NCI-H1092 (cell line): ENCODE measurements at regions not wholly inside any gene's neighbourhood (a gene's known extent, or its start where the extent isn't known, plus 50 kb on each side); places are given as distances from the start of the nearest gene placed in this dataset.

Experiments
- DNase-seq: peaks from one replicate; lab custom pipeline; 2025; lab: John Stamatoyannopoulos, UW

DNA sequence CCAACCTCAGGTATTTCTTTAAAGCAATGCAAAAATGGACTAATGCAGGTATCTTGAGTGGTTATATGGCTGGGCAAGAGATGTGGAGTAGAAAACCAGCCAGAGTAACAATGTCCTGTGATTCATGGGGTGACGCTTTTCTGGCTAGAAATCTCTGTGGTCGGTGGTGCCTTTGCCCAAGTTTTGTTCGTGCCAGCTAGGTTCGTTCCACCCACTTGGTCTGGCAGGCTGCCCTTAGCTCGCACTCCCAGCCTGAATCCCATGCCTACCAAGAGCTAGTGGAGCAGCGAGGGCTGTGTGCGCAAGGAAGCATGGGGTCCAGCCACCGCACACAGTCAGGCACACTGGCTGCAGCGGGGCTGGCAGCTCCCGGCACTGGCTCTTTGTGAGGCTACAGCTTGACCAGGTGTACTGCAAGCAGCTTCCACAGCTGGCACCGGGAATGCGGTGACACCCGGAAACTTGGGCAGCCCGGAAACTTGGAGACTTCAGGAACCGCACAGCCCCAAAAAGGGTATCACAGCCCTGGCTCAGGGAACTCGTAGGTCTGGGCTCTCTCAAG lies 349.6 kb upstream of the PCDH20 start:
- DNase-seq: no peak

DNA sequence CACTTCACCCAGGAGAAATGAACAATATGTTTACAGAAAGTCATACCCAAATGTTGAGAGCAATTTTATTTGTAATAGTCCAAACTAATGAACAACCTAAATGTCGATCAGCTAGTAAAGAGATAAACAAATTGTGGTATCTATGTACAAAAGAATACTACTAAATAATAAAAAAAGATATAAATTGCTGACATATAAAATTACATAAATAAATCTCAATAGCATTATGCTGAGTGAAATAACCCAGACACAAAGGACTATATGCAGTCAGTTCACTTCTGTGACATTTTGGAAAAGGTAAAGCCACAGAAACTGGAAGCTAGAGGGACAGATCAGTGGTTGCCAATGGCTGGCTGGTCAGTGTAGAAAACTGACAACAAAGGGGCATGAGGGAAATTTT lies 346.0 kb upstream of the PCDH20 start:
- DNase-seq: no peak

DNA sequence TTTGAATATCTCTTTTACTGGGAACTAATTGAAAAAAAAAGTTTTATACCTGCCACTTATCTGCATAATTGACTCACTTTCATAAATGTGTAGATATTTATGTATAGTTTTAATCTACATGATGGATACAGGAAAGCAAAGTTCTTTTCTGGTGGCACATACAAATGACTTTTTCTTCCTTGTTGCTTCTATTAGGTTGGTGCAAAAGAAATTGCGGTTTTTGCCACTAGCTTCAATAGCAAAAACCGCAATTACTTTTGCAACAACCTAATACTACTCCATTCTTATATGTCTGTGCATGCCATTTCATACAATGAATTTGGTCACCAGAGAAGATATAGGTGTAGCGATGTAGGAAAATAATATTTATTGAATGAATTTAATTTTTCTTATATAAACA lies 344.5 kb upstream of the PCDH20 start:
- no peak for DNase-seq

DNA sequence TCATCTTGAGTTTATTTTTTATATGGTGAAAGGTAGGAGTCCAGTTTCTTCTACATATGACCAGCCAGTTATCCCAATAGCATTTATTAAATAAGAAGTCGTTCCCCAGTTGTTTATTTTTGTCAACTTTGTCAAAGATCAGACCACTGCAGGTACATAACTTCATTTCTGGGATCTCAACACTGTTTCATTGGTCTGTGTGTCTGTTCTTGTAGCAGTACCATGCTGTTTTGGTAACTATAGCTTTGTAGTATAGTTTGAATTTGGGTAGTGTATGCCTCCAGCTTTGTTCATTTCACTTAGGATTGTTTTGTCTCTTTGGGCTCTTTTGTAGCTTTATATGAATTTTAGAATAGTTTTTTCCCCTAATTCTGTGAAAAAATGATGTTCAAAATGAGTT lies 340.4 kb upstream of the PCDH20 start:
- DNase-seq: no peak

DNA sequence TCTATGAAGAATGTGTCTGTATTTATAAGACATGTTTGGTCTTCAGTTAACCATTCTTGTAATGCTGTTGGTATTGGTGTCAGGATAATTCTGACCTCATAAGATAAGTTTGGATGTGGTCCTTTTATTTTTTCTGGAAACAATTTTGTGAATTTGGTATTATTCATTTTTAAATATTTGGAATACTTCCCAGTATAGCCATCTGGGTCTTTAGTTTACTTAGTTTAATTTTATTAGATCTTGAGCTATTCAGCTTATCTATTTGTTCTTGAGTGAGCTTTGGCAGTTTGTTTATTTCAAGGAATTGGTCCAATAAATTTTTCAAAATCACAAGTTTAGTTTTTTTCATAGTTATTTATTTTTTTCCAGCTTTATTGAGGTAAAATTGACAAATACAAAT lies 335.4 kb upstream of the PCDH20 start:
- no peak for DNase-seq

DNA sequence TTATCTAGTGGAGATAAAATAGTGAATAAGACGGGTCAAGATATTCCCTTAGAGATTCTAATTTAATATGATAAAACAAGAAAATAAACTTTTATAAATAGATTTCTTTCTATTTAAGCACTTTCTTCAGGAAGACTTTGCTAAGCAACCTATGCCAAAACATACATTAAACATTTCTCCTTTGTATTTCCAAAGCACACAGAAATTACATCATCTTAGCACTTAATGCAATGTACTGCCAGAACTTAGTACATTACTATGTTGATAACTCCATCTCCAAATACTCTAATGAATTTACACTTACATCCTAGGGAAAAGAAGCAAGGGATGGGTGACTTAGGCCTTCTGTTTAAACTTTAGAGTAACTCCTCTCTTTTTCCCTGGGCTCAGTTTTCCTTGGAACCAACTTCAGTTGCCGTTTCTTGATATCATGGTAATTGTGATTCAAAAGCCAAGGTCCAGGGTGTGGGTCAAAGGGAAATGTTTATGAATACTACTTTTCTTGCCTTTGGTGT lies 322.6 kb upstream of the PCDH20 start:
- DNase-seq: no peak

DNA sequence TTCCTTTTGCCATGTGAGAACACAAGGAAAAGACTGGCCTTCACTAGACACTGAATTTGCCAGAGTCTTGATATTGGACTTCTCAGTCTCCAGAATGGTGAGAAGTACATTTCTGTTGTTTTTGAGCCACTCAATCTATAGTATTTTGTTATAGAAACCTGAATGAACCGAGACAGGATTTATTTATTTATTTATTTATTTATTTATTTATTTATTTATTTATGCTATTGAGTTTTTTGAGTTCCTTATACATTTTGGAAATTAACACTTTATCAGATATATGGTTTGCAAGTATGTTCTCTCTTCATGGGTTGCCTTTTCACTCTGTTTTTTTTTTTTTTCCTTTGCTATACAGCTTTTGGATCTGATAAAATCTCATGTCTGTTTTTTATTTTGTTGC lies 319.0 kb upstream of the PCDH20 start:
- DNase-seq: no peak

DNA sequence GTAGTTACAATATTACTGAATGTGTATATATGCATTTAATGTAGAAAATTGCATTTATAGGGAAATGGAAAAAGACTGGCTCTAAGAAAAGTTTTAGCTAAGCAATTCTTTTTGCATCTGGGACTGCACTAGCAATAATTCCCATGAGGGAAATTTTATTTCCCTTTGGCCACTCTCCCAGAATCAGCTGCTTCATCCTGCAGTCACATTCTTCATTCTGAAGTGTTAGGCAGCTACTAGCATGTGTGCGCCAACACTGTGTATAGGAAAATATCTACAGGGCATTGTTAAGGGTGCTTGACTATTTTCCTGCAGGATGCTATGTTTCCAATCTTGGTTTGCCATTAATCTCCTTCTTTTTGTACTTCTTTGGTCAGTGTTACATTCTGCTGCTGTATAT lies 312.8 kb upstream of the PCDH20 start:
- DNase-seq: peak; percentile 21

DNA sequence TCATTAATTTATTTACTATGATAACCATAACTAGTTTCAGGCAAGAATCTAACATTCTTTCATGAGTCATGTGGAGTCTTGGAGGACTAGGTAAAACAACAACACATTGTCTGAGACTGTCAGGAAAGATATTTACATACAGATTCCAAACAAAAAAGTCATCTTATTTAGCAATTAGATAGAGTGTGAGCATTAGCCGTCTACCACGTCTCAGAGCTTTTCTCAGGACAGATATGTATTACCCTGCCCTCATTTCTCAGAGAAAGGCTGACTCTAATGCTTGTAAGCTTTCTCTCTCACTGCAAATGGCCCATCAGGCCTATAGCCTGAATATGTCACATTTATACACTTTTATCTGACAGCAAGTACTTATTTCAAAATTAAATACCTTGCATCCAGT lies 312.1 kb upstream of the PCDH20 start:
- no peak for DNase-seq

DNA sequence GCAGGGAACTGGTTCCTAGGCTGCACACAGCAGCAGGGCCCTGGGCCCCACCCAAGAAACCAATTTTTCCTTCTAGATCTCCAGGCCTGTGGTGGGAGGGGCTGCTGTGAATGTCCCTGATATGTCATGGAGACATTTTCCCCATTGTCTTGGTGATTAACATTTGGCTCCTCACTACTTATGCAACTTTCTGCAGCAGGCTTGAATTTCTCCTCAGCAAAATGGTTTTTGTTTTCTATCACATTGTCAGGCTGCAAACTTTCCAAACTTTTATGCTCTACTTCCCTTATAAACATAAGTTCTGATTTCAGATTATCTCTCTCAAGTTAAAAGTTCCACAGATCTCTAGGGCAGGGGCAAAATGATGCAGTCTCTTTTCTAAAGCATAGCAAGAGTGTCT lies 310.2 kb upstream of the PCDH20 start:
- DNase-seq: no peak

DNA sequence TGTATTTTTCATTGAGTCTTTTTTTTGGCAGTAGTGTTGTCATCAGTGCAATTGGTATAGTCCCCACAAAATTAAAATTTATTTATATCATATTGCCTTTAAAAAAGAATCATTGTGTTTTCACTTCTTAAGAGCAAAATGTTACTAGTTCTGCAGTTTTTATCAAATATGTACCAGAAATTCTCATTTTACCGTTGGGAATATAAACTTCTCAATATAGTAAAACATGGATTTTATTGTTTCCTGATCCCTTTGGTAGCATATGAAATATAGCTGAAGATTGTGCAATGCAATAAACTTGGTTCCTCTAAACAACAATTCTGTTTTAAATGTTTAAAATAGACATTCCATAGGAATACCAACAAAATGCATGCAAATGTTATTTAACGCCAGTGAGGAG lies 306.5 kb upstream of the PCDH20 start:
- DNase-seq: no peak

DNA sequence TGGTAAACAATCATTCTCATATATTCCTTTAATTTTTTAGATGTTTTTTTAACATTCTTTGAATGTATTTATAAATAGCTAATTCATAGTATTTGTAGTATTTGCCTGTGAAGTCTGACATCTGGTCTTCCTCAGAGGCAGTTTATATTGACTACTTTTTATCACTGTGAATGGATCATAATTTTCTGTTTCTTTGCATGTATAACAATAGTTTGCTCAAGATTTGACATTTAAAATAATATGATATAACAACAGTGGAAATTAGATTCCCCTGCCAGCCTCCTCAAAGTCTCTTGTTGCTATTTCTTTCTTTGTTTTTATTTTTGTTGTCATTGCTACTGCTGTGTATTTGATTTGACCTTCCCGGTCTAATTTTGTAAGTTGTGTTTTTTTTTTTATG lies 297.0 kb upstream of the PCDH20 start:
- no peak for DNase-seq

DNA sequence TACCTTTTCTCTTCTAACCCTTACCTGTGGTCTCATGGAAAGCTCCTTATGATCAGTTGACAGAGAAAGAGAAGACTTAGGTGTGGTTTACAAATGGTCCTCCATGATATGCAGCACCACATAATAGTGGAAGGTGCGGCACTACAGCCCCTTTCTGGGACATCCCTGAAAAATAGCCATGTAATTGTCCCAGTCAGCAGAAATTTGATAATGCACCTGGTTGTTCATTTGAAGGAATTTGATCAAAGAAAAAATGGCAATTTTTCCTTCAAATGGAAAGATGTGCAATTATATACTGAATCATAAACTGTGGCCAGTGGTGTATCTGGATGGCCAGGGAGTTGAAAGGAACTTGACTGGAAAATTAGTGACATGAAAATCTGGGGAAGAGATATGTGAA lies 293.6 kb upstream of the PCDH20 start:
- no peak for DNase-seq

DNA sequence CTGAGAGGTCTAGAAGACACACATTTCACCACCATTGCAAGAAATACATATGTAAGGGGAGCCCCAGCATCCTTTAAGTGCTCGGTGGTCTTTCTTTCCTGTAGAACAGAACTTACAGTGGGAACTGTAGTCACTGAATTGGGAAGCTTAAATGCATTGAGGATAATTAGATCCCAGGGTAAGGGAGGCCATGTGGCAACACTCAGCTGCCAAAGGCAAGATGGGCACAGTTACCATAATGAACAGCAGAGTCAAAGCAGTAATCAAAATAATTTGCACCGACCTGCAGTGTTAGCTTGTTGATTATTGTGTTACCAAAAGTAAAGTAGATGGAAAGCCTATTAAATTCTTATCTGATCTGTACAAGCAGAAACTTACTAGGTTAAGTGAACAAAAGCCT lies 291.2 kb upstream of the PCDH20 start:
- DNase-seq: no peak

DNA sequence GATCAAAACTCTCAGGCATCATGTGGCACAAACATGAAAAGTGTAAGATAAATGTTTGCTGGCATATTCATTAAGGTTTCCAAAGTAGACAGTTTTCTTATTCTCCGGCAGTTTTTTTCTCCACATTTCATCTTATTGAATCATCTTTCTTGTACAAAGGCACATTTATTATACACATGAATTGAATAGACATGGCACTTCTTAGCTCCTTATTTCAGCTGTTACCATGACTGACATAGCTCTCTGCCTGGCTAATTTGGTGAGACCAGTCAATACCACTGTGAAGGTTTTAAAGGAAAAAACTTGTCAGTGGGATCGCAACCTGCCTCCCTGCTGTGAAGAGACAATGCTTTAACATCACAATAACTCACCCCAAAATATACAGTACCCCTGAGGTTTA lies 285.0 kb upstream of the PCDH20 start:
- DNase-seq: no peak

DNA sequence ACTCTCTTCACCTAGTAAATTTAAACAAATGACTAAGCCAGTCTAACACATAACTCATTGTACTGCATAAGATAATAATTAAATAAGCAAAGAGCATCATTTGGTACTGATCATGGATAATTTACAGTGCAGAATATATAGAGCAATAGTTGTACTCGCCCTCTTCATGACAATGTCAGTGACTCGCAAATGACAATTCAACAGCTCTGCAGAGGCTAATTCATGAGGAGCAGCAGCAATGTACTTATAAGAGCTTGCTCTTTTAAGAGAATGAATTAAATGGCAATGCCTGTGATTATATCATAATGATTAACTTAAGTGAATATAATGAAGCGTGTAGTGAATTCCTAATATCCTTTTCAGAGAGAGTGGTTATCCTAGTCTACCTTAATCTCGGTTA lies 284.5 kb upstream of the PCDH20 start:
- no peak for DNase-seq

DNA sequence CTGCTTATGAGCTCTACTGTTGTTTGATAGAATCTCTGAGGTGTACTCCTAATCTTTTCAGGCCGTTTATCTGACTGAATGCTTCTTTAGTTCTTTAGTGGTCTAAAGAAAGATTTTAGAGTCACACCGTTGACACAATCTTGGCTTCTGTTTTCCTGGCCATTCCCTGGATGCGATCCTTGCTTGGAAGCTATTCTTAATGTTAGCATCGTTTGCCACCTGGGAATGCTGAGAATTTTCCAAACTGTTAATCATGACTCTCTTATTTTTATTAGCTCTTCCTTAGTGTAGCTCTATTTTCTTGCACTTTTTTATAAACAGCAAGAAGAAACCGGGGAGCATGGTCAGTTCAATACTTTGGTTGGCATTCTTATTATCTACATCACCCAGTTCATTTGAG lies 281.0 kb upstream of the PCDH20 start:
- no peak for DNase-seq

DNA sequence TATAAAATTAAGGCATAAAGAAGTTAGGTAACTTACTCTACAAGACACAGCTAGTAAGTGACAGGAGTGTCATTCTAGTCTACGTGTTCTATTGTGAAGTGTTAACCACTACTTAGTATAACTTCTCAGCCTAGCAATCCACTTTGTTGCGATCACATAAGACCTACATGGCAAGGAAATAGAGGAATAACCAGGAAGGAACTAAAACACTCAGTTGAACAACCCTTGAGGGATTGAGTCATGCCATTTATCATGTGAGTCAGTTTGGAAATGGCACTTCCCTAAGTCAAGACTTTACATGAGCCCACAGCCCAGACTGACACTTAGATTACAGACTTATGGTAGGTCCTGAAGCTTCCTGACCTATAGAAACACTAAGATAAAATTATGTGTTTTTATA lies 279.5 kb upstream of the PCDH20 start:
- DNase-seq: no peak

DNA sequence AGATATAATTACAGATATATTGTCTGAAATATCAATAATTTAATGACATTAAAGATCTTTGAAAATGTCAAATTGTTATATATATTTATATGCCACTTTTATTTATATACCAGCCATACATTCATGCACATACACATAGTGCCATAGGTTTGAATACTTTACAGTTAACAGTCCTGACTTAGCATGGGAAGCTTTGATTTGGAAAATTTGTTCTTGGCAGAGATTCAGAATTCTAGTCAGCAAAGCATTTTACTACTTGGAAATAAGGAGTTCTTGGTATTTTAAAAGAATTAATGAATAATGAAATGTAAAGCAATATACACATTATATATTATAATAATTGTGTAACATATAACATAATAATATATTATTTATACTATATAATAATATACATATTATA lies 277.0 kb upstream of the PCDH20 start:
- DNase-seq: no peak

DNA sequence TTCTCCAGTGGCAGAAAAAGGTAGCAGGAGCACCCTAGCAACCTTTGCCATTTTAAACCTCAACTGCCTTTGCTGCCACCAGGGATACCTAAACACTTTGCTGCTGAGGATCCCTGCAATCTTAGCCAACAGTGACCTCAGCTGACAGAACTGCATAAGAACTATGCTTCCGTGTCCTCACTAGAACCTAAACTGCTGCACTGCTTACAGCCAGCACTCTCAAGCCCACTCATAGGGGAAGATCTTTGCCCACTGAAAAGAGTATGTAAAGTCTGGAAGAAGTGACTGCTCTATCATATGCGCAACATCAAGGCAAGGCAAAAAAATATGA lies 270.0 kb upstream of the PCDH20 start:
- peak; percentile 5 for DNase-seq

DNA sequence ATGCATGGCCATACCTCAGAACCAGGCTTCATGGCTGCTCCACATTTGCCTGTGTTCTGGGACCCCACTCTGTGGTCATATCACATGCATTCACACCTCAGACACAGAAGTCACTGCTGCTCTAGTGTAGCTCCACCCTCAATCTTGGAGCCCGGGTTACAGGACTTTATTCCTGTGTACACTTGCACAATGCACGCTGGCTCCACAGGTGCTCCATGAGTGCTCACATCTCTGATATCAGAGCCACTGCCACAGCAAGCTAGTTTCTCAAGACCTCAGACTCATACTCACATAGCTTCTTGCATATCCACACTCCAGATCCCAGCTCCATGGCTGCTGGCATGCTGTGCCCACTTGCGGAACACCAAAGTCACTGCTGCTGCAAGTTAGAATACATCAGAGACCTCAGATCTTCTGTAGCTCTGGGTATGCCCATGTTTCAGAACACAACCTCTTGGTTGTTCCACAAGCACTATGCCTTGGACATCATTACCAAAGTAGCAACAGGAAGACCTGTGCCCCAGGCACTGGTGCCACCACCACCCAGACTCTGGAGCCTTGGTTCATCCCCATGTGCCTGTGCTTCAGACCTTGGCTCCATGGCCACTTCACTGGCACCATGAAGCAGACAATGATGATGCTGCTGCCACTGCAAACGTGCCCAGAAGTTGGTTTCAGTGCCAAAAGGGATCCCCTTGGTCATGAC lies 269.5 kb upstream of the PCDH20 start:
- DNase-seq: no peak

DNA sequence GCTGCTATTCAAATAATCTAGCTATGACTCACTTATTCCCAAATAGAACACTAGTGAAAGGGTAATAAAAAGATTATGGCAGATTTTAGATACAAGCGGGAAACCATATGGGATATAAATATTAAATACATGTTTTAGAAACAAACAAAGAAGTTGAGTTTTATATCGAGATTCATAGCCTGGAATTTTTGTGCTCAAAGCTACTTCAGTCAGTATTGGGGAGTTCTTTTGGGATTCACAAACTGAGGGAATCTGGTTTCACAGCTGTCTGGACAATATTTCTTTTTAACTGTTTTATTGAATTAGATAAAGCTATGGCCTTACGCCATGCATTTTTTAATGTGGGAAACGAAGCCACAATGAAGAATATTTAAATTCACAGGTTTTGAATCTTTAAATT lies 257.1 kb upstream of the PCDH20 start:
- no peak for DNase-seq

DNA sequence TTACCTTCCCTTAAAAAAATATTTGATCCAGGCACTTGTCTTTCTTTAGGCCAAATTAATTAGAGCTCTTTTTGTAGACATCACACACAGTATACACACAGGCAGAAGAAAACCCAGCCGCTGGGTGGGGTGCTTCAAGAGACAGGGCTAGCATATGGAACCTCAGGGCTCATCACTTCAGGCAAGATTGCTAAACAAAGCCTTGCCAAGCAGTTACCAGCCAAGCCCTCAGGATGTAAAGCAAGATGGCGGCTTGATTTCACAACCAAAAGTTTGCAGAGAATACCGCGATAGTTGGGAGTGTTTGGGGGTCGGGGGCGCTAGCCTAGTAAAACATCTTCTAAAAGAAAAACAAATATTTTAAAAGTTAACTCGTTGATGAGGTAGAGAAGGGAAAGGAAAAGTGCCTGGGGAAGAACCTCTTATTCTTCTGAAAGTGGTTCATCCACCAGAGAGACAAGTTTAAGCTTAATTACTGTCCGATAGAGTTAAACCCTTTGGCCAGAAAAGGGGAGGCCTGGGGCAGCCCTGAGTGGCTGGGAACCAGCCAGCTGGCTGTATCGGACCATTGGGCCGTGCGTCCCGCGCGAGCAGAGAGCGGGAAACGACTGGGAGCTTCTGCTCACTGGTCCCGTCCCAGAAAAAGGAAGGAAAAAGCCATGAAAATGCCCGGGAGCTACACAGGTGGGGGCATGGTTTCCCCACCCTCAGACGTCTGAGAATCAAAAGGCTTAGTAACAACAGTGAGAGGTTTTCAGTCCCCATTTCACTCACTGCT lies 254.9 kb upstream of the PCDH20 start:
- DNase-seq: no peak
